K562 (cell line): ENCODE measurements at regions not wholly inside any gene's neighbourhood (a gene's known extent, or its start where the extent isn't known, plus 50 kb on each side); places are given as distances from the start of the nearest gene placed in this dataset.

ENCODE experiments used
- ATF7 ChIP-seq: fragments of 450-650 bp; IDR thresholded peaks from 2 replicates; pipeline ENCODE4 v1.7.1; 2014; ENCODE audit warnings: mild to moderate bottlenecking, moderate library complexity
- EP400 ChIP-seq: fragments of 450-650 bp; IDR thresholded peaks from 2 replicates; pipeline ENCODE4 v1.6.1; 2017; ENCODE audit warnings: antibody characterized with exemption, mild to moderate bottlenecking, moderate library complexity
- FOXJ2 ChIP-seq: fragments of 200-800 bp; sonication (Bioruptor generic); IDR thresholded peaks from 2 replicates; pipeline ENCODE4 v1.6.1; 2016; ENCODE audit warnings: missing genetic modification characterization, missing compliant biosample characterization
- L3MBTL2 ChIP-seq: fragments of 450-650 bp; IDR thresholded peaks from 2 replicates; pipeline ENCODE4 v1.6.1; 2016; ENCODE audit warnings: mild to moderate bottlenecking, moderate library complexity
- LARP7 ChIP-seq: fragments of 450-650 bp; IDR thresholded peaks from 2 replicates; pipeline ENCODE4 v1.6.1; 2016
- MYC ChIP-seq, 2 experiments: fragments of 250-450 bp in 1 of 2; sonication (Bioruptor Pico) in 1 of 2; IDR thresholded peaks; 2 replicates each; pipeline versions ENCODE4 v1.5.1 to v1.6.1; 2012 to 2021; ENCODE audit warnings: low read depth in 2 of 2, borderline replicate concordance in 1 of 2, improper control_type of control experiment in 1 of 2, low read length in 1 of 2, mild to moderate bottlenecking in 1 of 2, moderate library complexity in 1 of 2
- PTTG1 ChIP-seq: fragments of 450-650 bp; IDR thresholded peaks from 2 replicates; pipeline ENCODE4 v1.6.1; 2016; ENCODE audit warnings: low read depth, mild to moderate bottlenecking, missing genetic modification characterization, missing compliant biosample characterization
- RB1 ChIP-seq: fragments of 450-650 bp; IDR thresholded peaks from 2 replicates; pipeline ENCODE4 v1.6.1; 2017; ENCODE audit warnings: low read depth, mild to moderate bottlenecking
- RBM17 ChIP-seq: fragments of 200-400 bp; formaldehyde crosslinking; IDR thresholded peaks from 2 replicates; pipeline ENCODE4 v1.6.1; 2017; ENCODE audit warnings: low read depth, mild to moderate bottlenecking, low read length, borderline replicate concordance
- RBM34 ChIP-seq: fragments of 200-400 bp; formaldehyde crosslinking; IDR thresholded peaks from 2 replicates; pipeline ENCODE4 v1.6.1; 2018; ENCODE audit warnings: low read length, borderline replicate concordance; ENCODE audit not compliant: insufficient read depth
- SOX6 ChIP-seq: fragments of 450-650 bp; IDR thresholded peaks from 2 replicates; pipeline ENCODE4 v1.6.1; 2014; ENCODE audit warnings: mild to moderate bottlenecking
- TEAD4 ChIP-seq, 2 experiments: sonication (generic) in 1 of 2; formaldehyde crosslinking in 1 of 2; IDR thresholded peaks; 2 replicates each; pipeline versions ENCODE4 v1.6.1 to v1.8.0; 2012 to 2022; ENCODE audit warnings: borderline replicate concordance in 1 of 2, inconsistent platforms in 1 of 2, low read length in 1 of 2, mild to moderate bottlenecking in 1 of 2, missing genetic modification reagents in 1 of 2
- ZNF239 ChIP-seq: fragments of 250-450 bp; sonication (Bioruptor Pico); IDR thresholded peaks from 2 replicates; pipeline ENCODE4 v1.4.0; 2020; ENCODE audit warnings: mild to moderate bottlenecking
- TF ChIP-seq, protein P1 (sequence below): sonication (generic); IDR thresholded peaks from 2 replicates; pipeline ENCODE4 v1.6.1; 2016
- TF ChIP-seq, protein P2 (sequence below), 2 experiments: fragments of 450-650 bp in 1 of 2; sonication (generic) in 1 of 2; formaldehyde crosslinking in 1 of 2; IDR thresholded peaks in 1 of 2; conservative IDR thresholded peaks in 1 of 2; 2 replicates each; pipeline versions ENCODE4 v1.6.1 to v1.8.1; 2016 to 2023; ENCODE audit warnings: mild to moderate bottlenecking in 2 of 2, moderate library complexity in 2 of 2, inconsistent platforms in 1 of 2, missing genetic modification reagents in 1 of 2
- TF ChIP-seq, protein P3 (sequence below): sonication (generic); formaldehyde crosslinking; IDR thresholded peaks from 2 replicates; pipeline ENCODE4 v1.8.0; 2022; ENCODE audit warnings: missing genetic modification reagents, mild to moderate bottlenecking, borderline replicate concordance
- TF ChIP-seq, protein P4 (sequence below): fragments of 250-450 bp; sonication (Bioruptor Pico); IDR thresholded peaks from 2 replicates; pipeline ENCODE4 v1.4.0; 2020; ENCODE audit warnings: mild to moderate bottlenecking, moderate library complexity
- TF ChIP-seq, protein P5 (sequence below): sonication (generic); formaldehyde crosslinking; IDR thresholded peaks from 2 replicates; pipeline ENCODE4 v1.8.1; 2023; ENCODE audit warnings: mild to moderate bottlenecking, missing genetic modification reagents
- TF ChIP-seq, protein P6 (sequence below): IDR thresholded peaks from 3 replicates; pipeline ENCODE4 v1.6.1; 2011; ENCODE audit warnings: borderline replicate concordance, mild to moderate bottlenecking; ENCODE audit not compliant: insufficient read length, insufficient read depth

DNA sequence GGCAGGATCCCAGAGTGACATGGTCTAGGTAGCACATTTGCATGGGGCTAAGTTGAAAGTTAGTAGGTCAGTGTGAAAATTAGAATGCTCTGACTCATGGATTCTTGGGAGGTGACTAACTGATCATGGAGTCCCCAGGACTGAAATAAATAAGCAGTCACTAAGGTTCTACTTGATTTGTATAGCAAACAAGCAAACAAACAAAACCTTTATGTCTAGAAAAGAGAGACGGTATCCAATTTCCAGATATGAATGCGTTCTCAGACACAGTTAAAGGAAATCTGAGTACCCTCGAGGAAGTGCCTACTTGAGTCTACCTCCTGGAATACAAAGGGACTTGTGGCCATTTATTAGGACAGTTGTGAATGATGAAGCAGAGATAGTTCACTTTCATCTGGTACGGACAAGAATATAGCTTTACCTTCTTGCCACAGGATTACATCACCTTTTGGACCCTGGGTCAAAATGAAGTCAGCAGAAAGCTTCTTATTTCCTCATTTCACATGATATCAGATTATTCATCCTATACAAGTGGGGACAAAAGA is 54.3 kb upstream of the AGPS start (continued):
- TF ChIP-seq, protein P1, sequence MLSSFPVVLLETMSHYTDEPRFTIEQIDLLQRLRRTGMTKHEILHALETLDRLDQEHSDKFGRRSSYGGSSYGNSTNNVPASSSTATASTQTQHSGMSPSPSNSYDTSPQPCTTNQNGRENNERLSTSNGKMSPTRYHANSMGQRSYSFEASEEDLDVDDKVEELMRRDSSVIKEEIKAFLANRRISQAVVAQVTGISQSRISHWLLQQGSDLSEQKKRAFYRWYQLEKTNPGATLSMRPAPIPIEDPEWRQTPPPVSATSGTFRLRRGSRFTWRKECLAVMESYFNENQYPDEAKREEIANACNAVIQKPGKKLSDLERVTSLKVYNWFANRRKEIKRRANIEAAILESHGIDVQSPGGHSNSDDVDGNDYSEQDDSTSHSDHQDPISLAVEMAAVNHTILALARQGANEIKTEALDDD, result peak; percentile 71
- TF ChIP-seq ATF7 (peak; percentile 96), MYC (IDR thresholded peaks at IDR 0.05; ENCODE audit: low read depth, low read length) (no peak), MYC (CRISPR knock-in tag; IDR thresholded peaks at IDR 0.05; ENCODE audit: borderline replicate concordance, low read depth) (no peak), SOX6 (peak; percentile 76; the same call in 1 of the 2 replicates), FOXJ2 (tag) (peak; percentile 61; the same call in 1 of the 2 replicates), PTTG1 (tag) (peak; percentile 59; the same call in 1 of the 2 replicates), RBM17 (no peak), ZNF239 (CRISPR knock-in tag) (0 out of 2 replicates have a peak, but pooled peaks have one; percentile 1), EP400 (peak; percentile 51; the same call in 1 of the 2 replicates), RBM34 (no peak), L3MBTL2 (peak; percentile 35; the same call in 1 of the 2 replicates), LARP7 (no peak), TEAD4 (IDR thresholded peaks at IDR 0.05; ENCODE audit: low read length) (peak; percentile 16; the same call in 1 of the 2 replicates), TEAD4 (CRISPR knock-in tag; IDR thresholded peaks at IDR 0.05; ENCODE audit: borderline replicate concordance) (no peak), RB1 (no peak)
- TF ChIP-seq, protein P2, sequence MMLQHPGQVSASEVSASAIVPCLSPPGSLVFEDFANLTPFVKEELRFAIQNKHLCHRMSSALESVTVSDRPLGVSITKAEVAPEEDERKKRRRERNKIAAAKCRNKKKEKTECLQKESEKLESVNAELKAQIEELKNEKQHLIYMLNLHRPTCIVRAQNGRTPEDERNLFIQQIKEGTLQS (IDR thresholded peaks at IDR 0.05), result peak; percentile 96
- TF ChIP-seq, protein P2 (CRISPR knock-in tag; conservative IDR thresholded peaks at IDR 0.05), result no peak
- TF ChIP-seq, protein P3, sequence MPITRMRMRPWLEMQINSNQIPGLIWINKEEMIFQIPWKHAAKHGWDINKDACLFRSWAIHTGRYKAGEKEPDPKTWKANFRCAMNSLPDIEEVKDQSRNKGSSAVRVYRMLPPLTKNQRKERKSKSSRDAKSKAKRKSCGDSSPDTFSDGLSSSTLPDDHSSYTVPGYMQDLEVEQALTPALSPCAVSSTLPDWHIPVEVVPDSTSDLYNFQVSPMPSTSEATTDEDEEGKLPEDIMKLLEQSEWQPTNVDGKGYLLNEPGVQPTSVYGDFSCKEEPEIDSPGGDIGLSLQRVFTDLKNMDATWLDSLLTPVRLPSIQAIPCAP, result no peak
- TF ChIP-seq, protein P4, sequence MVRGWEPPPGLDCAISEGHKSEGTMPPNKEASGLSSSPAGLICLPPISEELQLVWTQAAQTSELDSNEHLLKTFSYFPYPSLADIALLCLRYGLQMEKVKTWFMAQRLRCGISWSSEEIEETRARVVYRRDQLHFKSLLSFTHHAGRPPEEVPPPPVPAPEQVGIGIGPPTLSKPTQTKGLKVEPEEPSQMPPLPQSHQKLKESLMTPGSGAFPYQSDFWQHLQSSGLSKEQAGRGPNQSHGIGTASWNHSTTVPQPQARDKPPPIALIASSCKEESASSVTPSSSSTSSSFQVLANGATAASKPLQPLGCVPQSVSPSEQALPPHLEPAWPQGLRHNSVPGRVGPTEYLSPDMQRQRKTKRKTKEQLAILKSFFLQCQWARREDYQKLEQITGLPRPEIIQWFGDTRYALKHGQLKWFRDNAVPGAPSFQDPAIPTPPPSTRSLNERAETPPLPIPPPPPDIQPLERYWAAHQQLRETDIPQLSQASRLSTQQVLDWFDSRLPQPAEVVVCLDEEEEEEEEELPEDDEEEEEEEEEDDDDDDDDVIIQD, result no peak
- TF ChIP-seq, protein P5, sequence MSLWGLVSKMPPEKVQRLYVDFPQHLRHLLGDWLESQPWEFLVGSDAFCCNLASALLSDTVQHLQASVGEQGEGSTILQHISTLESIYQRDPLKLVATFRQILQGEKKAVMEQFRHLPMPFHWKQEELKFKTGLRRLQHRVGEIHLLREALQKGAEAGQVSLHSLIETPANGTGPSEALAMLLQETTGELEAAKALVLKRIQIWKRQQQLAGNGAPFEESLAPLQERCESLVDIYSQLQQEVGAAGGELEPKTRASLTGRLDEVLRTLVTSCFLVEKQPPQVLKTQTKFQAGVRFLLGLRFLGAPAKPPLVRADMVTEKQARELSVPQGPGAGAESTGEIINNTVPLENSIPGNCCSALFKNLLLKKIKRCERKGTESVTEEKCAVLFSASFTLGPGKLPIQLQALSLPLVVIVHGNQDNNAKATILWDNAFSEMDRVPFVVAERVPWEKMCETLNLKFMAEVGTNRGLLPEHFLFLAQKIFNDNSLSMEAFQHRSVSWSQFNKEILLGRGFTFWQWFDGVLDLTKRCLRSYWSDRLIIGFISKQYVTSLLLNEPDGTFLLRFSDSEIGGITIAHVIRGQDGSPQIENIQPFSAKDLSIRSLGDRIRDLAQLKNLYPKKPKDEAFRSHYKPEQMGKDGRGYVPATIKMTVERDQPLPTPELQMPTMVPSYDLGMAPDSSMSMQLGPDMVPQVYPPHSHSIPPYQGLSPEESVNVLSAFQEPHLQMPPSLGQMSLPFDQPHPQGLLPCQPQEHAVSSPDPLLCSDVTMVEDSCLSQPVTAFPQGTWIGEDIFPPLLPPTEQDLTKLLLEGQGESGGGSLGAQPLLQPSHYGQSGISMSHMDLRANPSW (CRISPR knock-in tag), result no peak
- TF ChIP-seq, protein P6, sequence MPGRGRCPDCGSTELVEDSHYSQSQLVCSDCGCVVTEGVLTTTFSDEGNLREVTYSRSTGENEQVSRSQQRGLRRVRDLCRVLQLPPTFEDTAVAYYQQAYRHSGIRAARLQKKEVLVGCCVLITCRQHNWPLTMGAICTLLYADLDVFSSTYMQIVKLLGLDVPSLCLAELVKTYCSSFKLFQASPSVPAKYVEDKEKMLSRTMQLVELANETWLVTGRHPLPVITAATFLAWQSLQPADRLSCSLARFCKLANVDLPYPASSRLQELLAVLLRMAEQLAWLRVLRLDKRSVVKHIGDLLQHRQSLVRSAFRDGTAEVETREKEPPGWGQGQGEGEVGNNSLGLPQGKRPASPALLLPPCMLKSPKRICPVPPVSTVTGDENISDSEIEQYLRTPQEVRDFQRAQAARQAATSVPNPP, result no peak
